Heart right ventricle (tissue), 16 donors: ENCODE measurements at regions not wholly inside any gene's neighbourhood (a gene's known extent, or its start where the extent isn't known, plus 50 kb on each side); places are given as distances from the start of the nearest gene placed in this dataset.
A peak's percentile ranks its signal among the peaks of the same experiment; 100 is the strongest.

ENCODE experiments used
- ATAC-seq, 8 donors: fragments of 200-7000 bp; cut with Tn5 transposase; one replicate each; pipeline ENCODE4 v1.9.1; 2020; ENCODE audit warnings: mild to moderate bottlenecking in 8 of 8, moderate library complexity in 8 of 8, moderate number of reproducible peaks in 1 of 8
- DNase-seq, 2 donors: peaks; one replicate each; pipeline ENCODE4 v3.0.0-alpha.2; 2020
- H3K27ac ChIP-seq, 10 donors: fragments of 200-600 bp; sonication (generic) in 2 of 10; one replicate each; pipeline versions ENCODE4 v1.5.0 to v1.8.0; 2020 to 2022; ENCODE audit warnings: mild to moderate bottlenecking in 3 of 10
- H3K27me3 ChIP-seq, 7 donors: fragments of 200-600 bp; one replicate each; pipeline ENCODE4 v1.8.0; 2021 to 2022; ENCODE audit warnings: mild to moderate bottlenecking in 2 of 7
- H3K36me3 ChIP-seq, 9 donors: fragments of 200-600 bp; sonication (generic) in 1 of 9; one replicate each; pipeline versions ENCODE4 v1.5.0 to v1.8.0; 2020 to 2022; ENCODE audit warnings: mild to moderate bottlenecking in 2 of 9
- H3K4me1 ChIP-seq, 9 donors: fragments of 200-600 bp; sonication (generic) in 1 of 9; one replicate each; pipeline versions ENCODE4 v1.5.0 to v1.8.0; 2020 to 2022; ENCODE audit warnings: mild to moderate bottlenecking in 4 of 9
- H3K4me3 ChIP-seq, 10 donors: fragments of 200-600 bp; sonication (generic) in 2 of 10; one replicate each; pipeline versions ENCODE4 v1.5.0 to v1.8.0; 2020 to 2022; ENCODE audit warnings: mild to moderate bottlenecking in 7 of 10, moderate library complexity in 2 of 10
- H3K9me3 ChIP-seq, 11 donors: fragments of 200-600 bp in 10 of 11; sonication (generic) in 2 of 11; one replicate each; pipeline versions ENCODE4 v1.5.0 to v1.8.0; 2013 to 2022; ENCODE audit warnings: mild to moderate bottlenecking in 2 of 11, control low read depth in 1 of 11, moderate library complexity in 1 of 11
- WGBS, 2 donors: extraction: QIAGEN DNeasy Blood & Tissue Kit; methylation state at CpG; one replicate each; pipeline ENCODE4 v1.1.7; 2013; ENCODE audit warnings: inconsistent platforms in 1 of 2; 5-methylcytosine and 5-hydroxymethylcytosine counted together
- intact Hi-C, 10 donors: fragments of 100-400 bp; cut with DNase I; formaldehyde crosslinking; loops; one replicate each; pipeline versions ENCODE4 v1.11.1 to v1.14.2; 2022
- TF ChIP-seq, protein P1 (sequence below), 9 donors: fragments of 200-600 bp; sonication (generic) in 2 of 9; IDR thresholded peaks; one replicate each; pipeline versions ENCODE4 v1.5.0 to v1.8.0; 2021 to 2022; ENCODE audit warnings: antibody characterized with exemption in 9 of 9, mild to moderate bottlenecking in 5 of 9, moderate library complexity in 1 of 9
- donor health status: Arrhythmogenic right ventricular cardiomyopathy.
- donor health status: ischemic (EF 13 %, LVEDD 7.1; RV severe dilation, severe dysfunction).
- donor health status: healthy with polysubstance abuse.
- donor health status: DM: no; HTN: yes; CAD: no.
- donor health status: DM: no; HTN: no; CAD: no.
- donor health status: ischemic (EF 25% LVEDD 6.9; RV normal size, moderate dysfunction).
- donor health status: ischemic (EF 25% LVEDD 5.7; RV mildly dilated, moderate dysfunction).
- donor health status: healthy.
- donor health status: DM: yes; HTN: yes; CAD: no.
- donor health status: Ischemic cardiomyopathy.
- donor health status: ischemic (EF 35%, LVEDD 5.7; RV mildly dilated, moderate dysfunction).
- donor health status: nonischemic (EF 11% LVEDD 7.7; RV severe dilation, severe dysfunction).
- donor health status: DM: yes; HTN: yes; CAD: no.
- donor health status: PGD.
- donor health status: ischemic (EF 29% LVEDD 5.4; RV normal size, mild dysfunction).
- donor health status: nonischemic (EF 23%, LVEDD 6.1; RV moderate dilation, normal function).

DNA sequence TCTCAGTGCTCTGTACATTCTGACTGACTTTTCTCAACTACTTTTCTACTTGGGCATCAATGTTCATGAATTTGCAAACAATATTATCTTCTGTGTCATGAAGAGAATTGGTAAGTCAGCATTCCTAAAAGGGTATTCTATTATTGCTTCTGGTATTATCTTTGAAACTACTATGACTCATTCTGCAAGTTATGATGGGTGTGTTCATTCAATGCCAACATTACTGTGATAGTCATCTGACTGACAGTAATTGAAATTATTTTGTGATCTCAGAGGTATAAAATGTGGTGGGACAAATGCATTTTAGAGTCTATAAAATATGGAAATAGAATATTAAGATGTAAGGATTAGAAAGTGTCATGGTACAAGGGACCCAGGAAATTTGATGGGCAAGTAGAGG, 736.0 kb upstream of the CELF4 start:
- DNase-seq (no peak), ATAC-seq (no peak)
- Histone ChIP-seq H3K9me3 (peaks cover 0 to 2% (median 0%) of the 10 kb centered on the region in 11 donors), H3K4me1 (no peaks in the 10 kb centered on the region), H3K27me3 (no peaks in the 10 kb centered on the region), H3K4me3 (no peak overlapping the region), H3K36me3 (no peaks in the 10 kb centered on the region), H3K27ac (no peak overlapping the region)
- intact Hi-C loops: no loop called here
- TF ChIP-seq, protein P1, sequence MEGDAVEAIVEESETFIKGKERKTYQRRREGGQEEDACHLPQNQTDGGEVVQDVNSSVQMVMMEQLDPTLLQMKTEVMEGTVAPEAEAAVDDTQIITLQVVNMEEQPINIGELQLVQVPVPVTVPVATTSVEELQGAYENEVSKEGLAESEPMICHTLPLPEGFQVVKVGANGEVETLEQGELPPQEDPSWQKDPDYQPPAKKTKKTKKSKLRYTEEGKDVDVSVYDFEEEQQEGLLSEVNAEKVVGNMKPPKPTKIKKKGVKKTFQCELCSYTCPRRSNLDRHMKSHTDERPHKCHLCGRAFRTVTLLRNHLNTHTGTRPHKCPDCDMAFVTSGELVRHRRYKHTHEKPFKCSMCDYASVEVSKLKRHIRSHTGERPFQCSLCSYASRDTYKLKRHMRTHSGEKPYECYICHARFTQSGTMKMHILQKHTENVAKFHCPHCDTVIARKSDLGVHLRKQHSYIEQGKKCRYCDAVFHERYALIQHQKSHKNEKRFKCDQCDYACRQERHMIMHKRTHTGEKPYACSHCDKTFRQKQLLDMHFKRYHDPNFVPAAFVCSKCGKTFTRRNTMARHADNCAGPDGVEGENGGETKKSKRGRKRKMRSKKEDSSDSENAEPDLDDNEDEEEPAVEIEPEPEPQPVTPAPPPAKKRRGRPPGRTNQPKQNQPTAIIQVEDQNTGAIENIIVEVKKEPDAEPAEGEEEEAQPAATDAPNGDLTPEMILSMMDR (IDR thresholded peaks at IDR 0.05): no peak

DNA sequence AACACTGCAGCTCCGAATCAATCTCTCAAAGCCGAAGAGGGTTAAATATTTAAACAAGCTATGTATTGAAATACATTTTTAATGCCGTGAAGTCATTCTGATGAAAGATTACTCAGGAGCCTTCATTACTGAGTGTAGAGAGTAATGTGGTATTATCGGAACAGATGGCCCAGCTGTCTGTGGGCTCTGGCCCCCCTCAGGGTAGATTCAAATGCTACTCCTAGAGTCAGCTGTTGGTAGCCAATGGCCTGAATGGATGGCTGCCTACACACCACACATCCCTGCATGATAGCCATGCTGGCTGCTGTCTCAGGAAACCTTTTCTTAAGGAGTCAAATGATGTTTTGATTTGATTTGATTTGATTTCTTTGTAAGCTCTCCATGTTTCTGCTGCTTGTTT, 732.3 kb upstream of the CELF4 start:
- intact Hi-C loops: no loop called here
- 76 to 86% methylated on average over 4 of the region's 4 CpGs for WGBS, 2 donors
- H3K4me3 ChIP-seq: no peak overlapping the region
- TF ChIP-seq, protein P1 (IDR thresholded peaks at IDR 0.05): no peak
- no peak for ATAC-seq
- H3K27me3 ChIP-seq: no peaks in the 10 kb centered on the region
- no peak overlapping the region for H3K27ac ChIP-seq
- H3K36me3 ChIP-seq: no peaks in the 10 kb centered on the region
- peaks cover 0 to 15% (median 0%) of the 10 kb centered on the region in 11 donors for H3K9me3 ChIP-seq
- H3K4me1 ChIP-seq: no peaks in the 10 kb centered on the region
- DNase-seq: no peak

DNA sequence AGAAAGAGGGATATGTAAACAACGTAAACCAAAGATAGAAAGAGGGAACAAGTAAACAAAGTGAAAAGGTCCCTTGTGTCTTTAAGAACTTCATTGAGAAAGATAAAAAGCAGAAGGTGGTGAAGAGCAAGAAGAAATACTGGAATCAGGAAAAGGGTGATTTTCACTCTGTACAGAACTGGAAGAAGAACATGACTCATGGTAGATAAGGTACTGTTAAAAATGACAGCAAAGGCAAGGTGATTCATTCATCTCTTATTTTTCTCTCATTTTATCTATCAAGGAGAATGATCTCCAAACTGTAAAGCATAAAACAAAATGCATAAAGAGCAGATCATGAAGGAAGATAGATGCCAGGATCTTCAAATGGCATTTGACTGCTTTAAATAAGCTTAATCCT, 724.6 kb upstream of the CELF4 start:
- H3K27ac ChIP-seq: no peak overlapping the region
- H3K27me3 ChIP-seq: no peaks in the 10 kb centered on the region
- WGBS, 2 donors: 77 to 79% methylated on average over 1 of the region's 1 CpG
- peaks cover 0 to 4% (median 0%) of the 10 kb centered on the region in 9 donors for H3K4me1 ChIP-seq
- H3K36me3 ChIP-seq: no peaks in the 10 kb centered on the region
- intact Hi-C loops: no loop called here
- DNase-seq (no peak), ATAC-seq (no peak)
- no peak overlapping the region for H3K4me3 ChIP-seq
- H3K9me3 ChIP-seq: peaks cover 0 to 15% (median 0%) of the 10 kb centered on the region in 11 donors
- TF ChIP-seq, protein P1 (IDR thresholded peaks at IDR 0.05): no peak

DNA sequence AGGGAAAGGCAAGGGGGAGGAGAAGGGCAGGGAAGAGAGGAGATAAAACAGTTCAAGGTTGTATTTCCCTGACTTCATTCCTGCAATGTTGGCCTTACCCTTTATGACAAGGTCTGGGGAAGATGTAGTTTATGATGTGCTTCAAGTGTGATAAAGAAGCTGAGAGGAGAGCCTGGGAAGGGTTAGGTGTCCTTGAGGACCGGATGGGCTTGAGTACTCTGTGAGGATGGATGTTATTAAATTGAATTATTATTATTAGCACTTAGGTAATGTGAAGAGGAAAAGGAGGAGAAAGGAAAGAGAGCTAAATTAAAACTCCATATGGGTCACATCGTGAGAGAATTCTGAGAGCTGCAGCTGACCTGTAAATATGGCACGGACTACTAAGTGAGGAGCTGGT, 719.4 kb upstream of the CELF4 start:
- Histone ChIP-seq H3K27ac (peak overlapping the region in 1 of 10 donors; percentile 17), H3K9me3 (peaks cover 0 to 11% (median 0%) of the 10 kb centered on the region in 11 donors), H3K4me3 (no peak overlapping the region), H3K27me3 (no peaks in the 10 kb centered on the region), H3K4me1 (peaks cover 0 to 4% (median 0%) of the 10 kb centered on the region in 9 donors), H3K36me3 (no peaks in the 10 kb centered on the region)
- intact Hi-C loops: no loop called here
- TF ChIP-seq, protein P1 (IDR thresholded peaks at IDR 0.05): no peak
- ATAC-seq (peak in 4 of 8 donors; percentile 21 to 63 (median 40)), DNase-seq (no peak)
- WGBS, 2 donors: 43 to 55% methylated on average over 3 of the region's 3 CpGs
